ENCODE measurements at regions not wholly inside any gene's neighbourhood (a gene's known extent, or its start where the extent isn't known, plus 50 kb on each side); places are given as distances from the start of the nearest gene placed in this dataset.

GRCh38 chr11:71302911-71303310 is 50.5 kb upstream of the SHANK2 start:
- TF ChIP-seq, protein P1, sequence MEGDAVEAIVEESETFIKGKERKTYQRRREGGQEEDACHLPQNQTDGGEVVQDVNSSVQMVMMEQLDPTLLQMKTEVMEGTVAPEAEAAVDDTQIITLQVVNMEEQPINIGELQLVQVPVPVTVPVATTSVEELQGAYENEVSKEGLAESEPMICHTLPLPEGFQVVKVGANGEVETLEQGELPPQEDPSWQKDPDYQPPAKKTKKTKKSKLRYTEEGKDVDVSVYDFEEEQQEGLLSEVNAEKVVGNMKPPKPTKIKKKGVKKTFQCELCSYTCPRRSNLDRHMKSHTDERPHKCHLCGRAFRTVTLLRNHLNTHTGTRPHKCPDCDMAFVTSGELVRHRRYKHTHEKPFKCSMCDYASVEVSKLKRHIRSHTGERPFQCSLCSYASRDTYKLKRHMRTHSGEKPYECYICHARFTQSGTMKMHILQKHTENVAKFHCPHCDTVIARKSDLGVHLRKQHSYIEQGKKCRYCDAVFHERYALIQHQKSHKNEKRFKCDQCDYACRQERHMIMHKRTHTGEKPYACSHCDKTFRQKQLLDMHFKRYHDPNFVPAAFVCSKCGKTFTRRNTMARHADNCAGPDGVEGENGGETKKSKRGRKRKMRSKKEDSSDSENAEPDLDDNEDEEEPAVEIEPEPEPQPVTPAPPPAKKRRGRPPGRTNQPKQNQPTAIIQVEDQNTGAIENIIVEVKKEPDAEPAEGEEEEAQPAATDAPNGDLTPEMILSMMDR (IDR thresholded peaks at IDR 0.05) = no peak
- no peak for TF ChIP-seq POLR2A (IDR thresholded peaks at IDR 0.05)
